Trophoblast cell (in vitro differentiated cells and primary cell): ENCODE measurements at regions not wholly inside any gene's neighbourhood (a gene's known extent, or its start where the extent isn't known, plus 50 kb on each side); places are given as distances from the start of the nearest gene placed in this dataset.

Source experiments
- DNase-seq, 2 donors: peaks; one replicate each; pipeline ENCODE4 v3.0.0-alpha.2; 2016
- H2AFZ ChIP-seq: 2 replicates; pipeline ENCODE4 v1.6.1; 2013; ENCODE audit warnings: low read length, moderate library complexity, mild to moderate bottlenecking; ENCODE audit not compliant: insufficient read depth, poor library complexity
- H2AK5ac ChIP-seq: 2 replicates; pipeline ENCODE4 v1.6.1; 2013; ENCODE audit warnings: mild to moderate bottlenecking, low read length
- H2BK120ac ChIP-seq: 2 replicates; pipeline ENCODE4 v1.6.1; 2013; ENCODE audit warnings: low read length, mild to moderate bottlenecking, moderate library complexity; ENCODE audit not compliant: insufficient read depth, poor library complexity
- H2BK12ac ChIP-seq: 2 replicates; pipeline ENCODE4 v1.6.1; 2013; ENCODE audit warnings: mild to moderate bottlenecking, low read length, moderate library complexity
- H2BK5ac ChIP-seq: 2 replicates; pipeline ENCODE4 v1.6.1; 2013; ENCODE audit warnings: low read length, low read depth, moderate library complexity, mild to moderate bottlenecking; ENCODE audit not compliant: poor library complexity
- H3K14ac ChIP-seq: 2 replicates; pipeline ENCODE4 v1.6.1; 2013; ENCODE audit warnings: mild to moderate bottlenecking, low read length
- H3K18ac ChIP-seq: 2 replicates; pipeline ENCODE4 v1.6.1; 2013; ENCODE audit warnings: mild to moderate bottlenecking, low read length
- H3K23ac ChIP-seq: 2 replicates; pipeline ENCODE4 v1.6.1; 2013; ENCODE audit warnings: low read length
- H3K27ac ChIP-seq: 2 replicates; pipeline ENCODE4 v1.5.1; 2013; ENCODE audit warnings: low read depth, mild to moderate bottlenecking, inconsistent platforms, low read length, moderate library complexity
- H3K27me3 ChIP-seq: 2 replicates; pipeline ENCODE4 v1.6.1; 2013; ENCODE audit warnings: inconsistent platforms, mild to moderate bottlenecking, low read length, moderate library complexity; ENCODE audit not compliant: insufficient read depth
- H3K36me3 ChIP-seq, 2 experiments: 1 replicate in 1 of 2; 2 replicates in 1 of 2; pipeline ENCODE4 v1.6.1; 2013; ENCODE audit warnings: low read length in 2 of 2, mild to moderate bottlenecking in 2 of 2, moderate library complexity in 1 of 2; ENCODE audit not compliant: insufficient read depth in 2 of 2, control insufficient read depth in 1 of 2
- H3K4ac ChIP-seq: 2 replicates; pipeline ENCODE4 v1.6.1; 2013; ENCODE audit warnings: low read depth, mild to moderate bottlenecking, low read length, moderate library complexity
- H3K4me1 ChIP-seq, 2 experiments: 1 replicate in 1 of 2; 2 replicates in 1 of 2; pipeline ENCODE4 v1.6.1; 2013; ENCODE audit warnings: low read length in 2 of 2, mild to moderate bottlenecking in 2 of 2, moderate library complexity in 1 of 2; ENCODE audit not compliant: insufficient read depth in 2 of 2, control insufficient read depth in 1 of 2
- H3K4me2 ChIP-seq: 2 replicates; pipeline ENCODE4 v1.6.1; 2013; ENCODE audit warnings: inconsistent platforms, mild to moderate bottlenecking, low read length, moderate library complexity
- H3K4me3 ChIP-seq: 2 replicates; pipeline ENCODE4 v1.5.1; 2013; ENCODE audit warnings: mild to moderate bottlenecking, low read depth, low read length, inconsistent platforms
- H3K79me1 ChIP-seq: one replicate; pipeline ENCODE4 v1.6.1; 2013; ENCODE audit warnings: low read length
- H3K79me2 ChIP-seq: 2 replicates; pipeline ENCODE4 v1.6.1; 2013; ENCODE audit warnings: low read length, mild to moderate bottlenecking; ENCODE audit not compliant: control insufficient read depth, insufficient read depth, poor library complexity
- H3K9ac ChIP-seq: 2 replicates; pipeline ENCODE4 v1.6.1; 2013; ENCODE audit warnings: mild to moderate bottlenecking, low read length
- H3K9me3 ChIP-seq: 2 replicates; pipeline ENCODE4 v1.6.1; 2013; ENCODE audit warnings: low read depth, mild to moderate bottlenecking, control low read depth, inconsistent platforms, low read length; ENCODE audit not compliant: insufficient read depth
- H4K12ac ChIP-seq: 2 replicates; pipeline ENCODE4 v1.6.1; 2013; ENCODE audit warnings: low read depth, mild to moderate bottlenecking, low read length, moderate library complexity
- H4K8ac ChIP-seq: 2 replicates; pipeline ENCODE4 v1.6.1; 2013; ENCODE audit warnings: low read depth, mild to moderate bottlenecking, low read length, moderate library complexity
- H4K91ac ChIP-seq: one replicate; pipeline ENCODE4 v1.6.1; 2013; ENCODE audit warnings: low read depth, mild to moderate bottlenecking, low read length, moderate library complexity
- WGBS: extraction: QIAGEN DNeasy Blood & Tissue Kit; methylation state at CpG from one replicate; pipeline ENCODE4 v1.1.7; 2013; ENCODE audit warnings: missing lambda C conversion rate; ENCODE audit not compliant: insufficient read length, insufficient coverage; ENCODE audit errors: extremely low coverage; 5-methylcytosine and 5-hydroxymethylcytosine counted together

- H3K23ac ChIP-seq: no peak overlapping the region
- H3K14ac ChIP-seq: no peak overlapping the region
- no peak overlapping the region for H2AFZ ChIP-seq
- no CpG with 5 or more reads among the region's 2 CpGs for WGBS
- H3K27ac ChIP-seq: no peak overlapping the region
- H3K4me2 ChIP-seq: no peak overlapping the region
- no peak overlapping the region for H4K12ac ChIP-seq
- no peak overlapping the region for H4K8ac ChIP-seq
- DNase-seq: no peak
- no peak overlapping the region for H3K4ac ChIP-seq
- H3K36me3 ChIP-seq: no peaks in the 10 kb centered on the region
- no peak overlapping the region for H3K4me3 ChIP-seq
- no peak overlapping the region for H3K18ac ChIP-seq
- no peaks in the 10 kb centered on the region for H3K9me3 ChIP-seq
- no peaks in the 10 kb centered on the region for H3K79me2 ChIP-seq
- peaks cover 4 to 5% of the 10 kb centered on the region in 2 experiments for H3K4me1 ChIP-seq
- H3K9ac ChIP-seq: no peak overlapping the region
- no peak overlapping the region for H2AK5ac ChIP-seq
- no peak overlapping the region for H2BK12ac ChIP-seq
- no peaks in the 10 kb centered on the region for H3K27me3 ChIP-seq
- H2BK120ac ChIP-seq: no peak overlapping the region
- peaks cover 2% of the 10 kb centered on the region for H3K79me1 ChIP-seq
- H4K91ac ChIP-seq: no peak overlapping the region
- H2BK5ac ChIP-seq: no peak overlapping the region
Observed at GRCh38 chr4:151961456-151961855, 200.6 kb upstream of the GATB start.

GRCh38 chr4:151960449-151961230 is 199.8 kb upstream of the GATB start:
- Histone ChIP-seq H3K4ac (no peak overlapping the region), H2BK5ac (no peak overlapping the region), H3K79me2 (no peaks in the 10 kb centered on the region), H2AK5ac (no peak overlapping the region), H4K12ac (no peak overlapping the region), H3K4me2 (no peak overlapping the region), H4K8ac (no peak overlapping the region), H3K18ac (no peak overlapping the region), H2BK120ac (no peak overlapping the region), H3K79me1 (peaks cover 2% of the 10 kb centered on the region), H3K27me3 (no peaks in the 10 kb centered on the region), H3K36me3 (no peaks in the 10 kb centered on the region), H2BK12ac (no peak overlapping the region), H3K4me1 (peaks cover 8 to 9% of the 10 kb centered on the region in 2 experiments), H3K9me3 (no peaks in the 10 kb centered on the region), H3K23ac (no peak overlapping the region), H3K4me3 (no peak overlapping the region), H3K27ac (no peak overlapping the region), H4K91ac (no peak overlapping the region), H2AFZ (no peak overlapping the region), H3K9ac (no peak overlapping the region), H3K14ac (no peak overlapping the region)
- DNase-seq: peak in 1 of 2 donors; percentile 53
- WGBS: no CpG with 5 or more reads among the region's 11 CpGs

GRCh38 chr4:151957153-151957552 is 196.3 kb upstream of the GATB start:
- Histone ChIP-seq H2AFZ (no peak overlapping the region), H3K9me3 (no peaks in the 10 kb centered on the region), H3K27ac (peak overlapping the region; percentile 64), H3K27me3 (no peaks in the 10 kb centered on the region), H2BK12ac (no peak overlapping the region), H2AK5ac (no peak overlapping the region), H3K9ac (no peak overlapping the region), H4K91ac (no peak overlapping the region), H3K23ac (no peak overlapping the region), H3K4ac (no peak overlapping the region), H3K4me3 (no peak overlapping the region), H3K14ac (no peak overlapping the region), H4K8ac (no peak overlapping the region), H3K79me1 (peaks cover 2% of the 10 kb centered on the region), H3K4me2 (no peak overlapping the region), H3K36me3 (no peaks in the 10 kb centered on the region), H3K4me1 (peaks cover 9 to 10% of the 10 kb centered on the region in 2 experiments), H3K18ac (no peak overlapping the region), H2BK5ac (no peak overlapping the region), H3K79me2 (no peaks in the 10 kb centered on the region), H4K12ac (no peak overlapping the region), H2BK120ac (no peak overlapping the region)
- WGBS: no CpG with 5 or more reads among the region's 5 CpGs
- DNase-seq: peak; percentile 42 to 89

GRCh38 chr4:151955721-151956380 is 195.0 kb upstream of the GATB start:
- no peak overlapping the region for H3K14ac ChIP-seq

More at GRCh38 chr4:151955721-151956380, 195.0 kb upstream of the GATB start:
- H2AFZ ChIP-seq: no peak overlapping the region
- peaks cover 2% of the 10 kb centered on the region for H3K79me1 ChIP-seq
- no peak overlapping the region for H3K18ac ChIP-seq
- no peak overlapping the region for H3K4ac ChIP-seq
- DNase-seq: no peak
- no peak overlapping the region for H4K8ac ChIP-seq
- no peak overlapping the region for H3K4me3 ChIP-seq
- H3K23ac ChIP-seq: no peak overlapping the region
- peak overlapping the region; percentile 22 for H3K27ac ChIP-seq
- no peak overlapping the region for H3K9ac ChIP-seq
- H3K36me3 ChIP-seq: no peaks in the 10 kb centered on the region
- H2BK120ac ChIP-seq: peak overlapping the region; percentile 52
- no peak overlapping the region for H3K4me2 ChIP-seq
- no peaks in the 10 kb centered on the region for H3K27me3 ChIP-seq
- no peaks in the 10 kb centered on the region for H3K79me2 ChIP-seq
- peaks cover 10 to 11% of the 10 kb centered on the region in 2 experiments for H3K4me1 ChIP-seq
- no peak overlapping the region for H4K12ac ChIP-seq
- H2BK12ac ChIP-seq: peak overlapping the region; percentile 79
- no peak overlapping the region for H2BK5ac ChIP-seq
- H4K91ac ChIP-seq: no peak overlapping the region
- no peaks in the 10 kb centered on the region for H3K9me3 ChIP-seq
- no CpG with 5 or more reads among the region's 5 CpGs for WGBS
- no peak overlapping the region for H2AK5ac ChIP-seq
